GM23248 (cell line): ENCODE measurements at regions not wholly inside any gene's neighbourhood (a gene's known extent, or its start where the extent isn't known, plus 50 kb on each side); places are given as distances from the start of the nearest gene placed in this dataset.

Source experiments
- DNase-seq: peaks from one replicate; pipeline ENCODE4 v3.0.0-alpha.2; 2015
- H2AFZ ChIP-seq: fragments of 200-600 bp; sonication (generic); 2 replicates; pipeline ENCODE4 v1.6.1; 2016; ENCODE audit warnings: antibody characterized with exemption
- H3F3A ChIP-seq: fragments of 200-600 bp; sonication (generic); 2 replicates; pipeline ENCODE4 v1.6.1; 2016; ENCODE audit warnings: mild to moderate bottlenecking, antibody characterized with exemption, mixed run types; ENCODE audit not compliant: insufficient read depth
- H3K27ac ChIP-seq: fragments of 200-600 bp; sonication (generic); 2 replicates; pipeline ENCODE4 v1.5.1; 2016; ENCODE audit warnings: mild to moderate bottlenecking
- H3K27me3 ChIP-seq: fragments of 200-600 bp; sonication (generic); replicated peaks from 2 replicates; pipeline ENCODE4 v1.6.1; 2016; ENCODE audit warnings: mild to moderate bottlenecking; ENCODE audit not compliant: insufficient read depth
- H3K36me3 ChIP-seq: fragments of 200-600 bp; sonication (generic); 2 replicates; pipeline ENCODE4 v1.6.1; 2016; ENCODE audit warnings: low read depth, mild to moderate bottlenecking
- H3K4me1 ChIP-seq: fragments of 200-600 bp; sonication (generic); 2 replicates; pipeline ENCODE4 v1.6.1; 2016; ENCODE audit warnings: mild to moderate bottlenecking; ENCODE audit not compliant: insufficient read depth
- H3K4me2 ChIP-seq: fragments of 200-600 bp; sonication (generic); one replicate; pipeline ENCODE4 v1.6.1; 2016; ENCODE audit warnings: mild to moderate bottlenecking; ENCODE audit not compliant: unreplicated experiment
- H3K4me3 ChIP-seq: fragments of 200-600 bp; sonication (generic); 2 replicates; pipeline ENCODE4 v1.5.1; 2016; ENCODE audit warnings: mild to moderate bottlenecking
- H3K79me2 ChIP-seq: fragments of 200-600 bp; sonication (generic); 2 replicates; pipeline ENCODE4 v1.6.1; 2016; ENCODE audit warnings: mild to moderate bottlenecking; ENCODE audit not compliant: insufficient read depth
- H3K9ac ChIP-seq: fragments of 200-600 bp; sonication (generic); 2 replicates; pipeline ENCODE4 v1.6.1; 2016; ENCODE audit warnings: mild to moderate bottlenecking
- H3K9me2 ChIP-seq: fragments of 200-600 bp; sonication (generic); 2 replicates; pipeline ENCODE4 v1.6.1; 2016; ENCODE audit warnings: mixed run types, mild to moderate bottlenecking, moderate library complexity; ENCODE audit not compliant: insufficient read depth
- H3K9me3 ChIP-seq: fragments of 200-600 bp; sonication (generic); one replicate; pipeline ENCODE4 v1.6.1; 2017; ENCODE audit warnings: low read depth
- H4K20me1 ChIP-seq: fragments of 200-600 bp; sonication (generic); 2 replicates; pipeline ENCODE4 v1.6.0; 2016; ENCODE audit not compliant: insufficient read depth
- EZH2 ChIP-seq: fragments of 200-600 bp; sonication (generic); IDR thresholded peaks from 2 replicates; pipeline ENCODE4 v1.6.1; 2018; ENCODE audit warnings: antibody characterized with exemption, mild to moderate bottlenecking; ENCODE audit not compliant: insufficient read depth, poor library complexity, severe bottlenecking
- EZH2phosphoT487 ChIP-seq: fragments of 200-600 bp; sonication (generic); IDR thresholded peaks from 2 replicates; pipeline ENCODE4 v1.6.1; 2018; ENCODE audit warnings: antibody characterized with exemption, moderate library complexity, mild to moderate bottlenecking, low read depth; ENCODE audit not compliant: insufficient read depth
- WGBS, 2 experiments: methylation state at CpG; one replicate each; pipeline ENCODE4 v1.1.6; 2015 to 2017; ENCODE audit warnings: low lambda C conversion rate in 2 of 2, low coverage in 1 of 2; ENCODE audit errors: missing lambda C conversion rate in 2 of 2; 5-methylcytosine and 5-hydroxymethylcytosine counted together
- in situ Hi-C: fragments of 300-500 bp; cut with MboI; formaldehyde crosslinking; loops from 2 replicates; pipeline ENCODE4 v1.15.0; 2020

DNA sequence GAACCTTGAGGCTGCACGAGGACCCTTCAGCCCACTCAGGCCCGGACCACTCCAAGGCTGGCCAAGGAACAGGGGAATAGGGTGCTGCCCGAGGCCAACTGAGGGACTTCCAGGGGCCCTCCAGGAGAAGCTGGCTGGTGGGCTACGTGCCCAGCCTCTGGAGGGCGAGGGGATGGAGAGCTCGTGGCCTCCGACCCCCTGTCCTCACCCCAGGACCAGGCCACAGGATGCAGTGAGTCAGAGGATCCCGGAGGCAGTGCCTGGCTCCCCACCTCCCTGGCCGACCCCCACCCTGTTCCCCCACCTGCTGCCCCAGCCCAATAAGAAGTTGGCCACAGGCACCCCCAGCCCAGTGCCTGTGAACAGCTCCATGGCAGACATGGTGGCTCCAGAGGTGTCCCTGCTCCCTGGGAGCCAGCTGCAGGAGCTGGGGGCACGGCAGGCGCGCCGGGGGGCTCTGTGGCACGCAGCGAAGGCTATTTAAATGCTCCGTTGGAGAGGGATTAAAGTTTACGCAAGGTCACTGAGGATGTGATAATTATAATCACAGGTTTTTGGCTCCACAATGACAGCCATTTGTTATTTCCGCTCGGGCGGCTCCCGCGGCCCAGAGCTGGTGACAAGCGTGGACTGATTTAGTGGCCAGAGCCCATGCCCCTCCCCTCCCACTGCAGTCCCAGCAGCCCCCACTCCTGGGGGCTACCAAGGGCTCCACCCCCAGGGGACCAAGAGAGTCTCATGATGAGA is 95.7 kb upstream of the NKX1-1 start:
- in situ Hi-C loops: no loop called here
- Histone ChIP-seq H3K9ac (no peak overlapping the region), H3K4me3 (no peak overlapping the region), H3K36me3 (no peaks in the 10 kb centered on the region), H3K4me1 (no peaks in the 10 kb centered on the region), H4K20me1 (no peaks in the 10 kb centered on the region), H3K9me3 (no peaks in the 10 kb centered on the region), H3K79me2 (no peaks in the 10 kb centered on the region), H3K27me3 (0 out of 2 replicates have a peak, but pooled peaks cover 9% of the 10 kb centered on the region), H3K27ac (no peak overlapping the region), H3K4me2 (no peak overlapping the region), H2AFZ (no peak overlapping the region), H3K9me2 (no peaks in the 10 kb centered on the region), H3F3A (no peaks in the 10 kb centered on the region)
- TF ChIP-seq EZH2phosphoT487 (no peak), EZH2 (no peak)
- WGBS, 2 experiments: 38% methylated on average over 22 to 23 of the region's 23 CpGs
- DNase-seq: no peak

- H3K36me3 ChIP-seq: no peaks in the 10 kb centered on the region
- no peak for TF ChIP-seq EZH2phosphoT487
- no peak for TF ChIP-seq EZH2
- WGBS, 2 experiments: 52 to 55% methylated on average over 15 of the region's 15 CpGs
- no peaks in the 10 kb centered on the region for H3K79me2 ChIP-seq
- in situ Hi-C loops: no loop called here
- 0 out of 2 replicates have a peak, but pooled peaks cover 4% of the 10 kb centered on the region for H3K27me3 ChIP-seq
- no peak for DNase-seq
- H3K27ac ChIP-seq: no peak overlapping the region
- no peak overlapping the region for H2AFZ ChIP-seq
- no peak overlapping the region for H3K4me3 ChIP-seq
- no peaks in the 10 kb centered on the region for H3K4me1 ChIP-seq
- no peak overlapping the region for H3K4me2 ChIP-seq
- H3K9me2 ChIP-seq: no peaks in the 10 kb centered on the region
- no peak overlapping the region for H3K9ac ChIP-seq
- H3F3A ChIP-seq: no peaks in the 10 kb centered on the region
- no peaks in the 10 kb centered on the region for H3K9me3 ChIP-seq
- no peaks in the 10 kb centered on the region for H4K20me1 ChIP-seq
Measured at GRCh38 chr4:1500966-1501753, 94.9 kb upstream of the NKX1-1 start.

DNA sequence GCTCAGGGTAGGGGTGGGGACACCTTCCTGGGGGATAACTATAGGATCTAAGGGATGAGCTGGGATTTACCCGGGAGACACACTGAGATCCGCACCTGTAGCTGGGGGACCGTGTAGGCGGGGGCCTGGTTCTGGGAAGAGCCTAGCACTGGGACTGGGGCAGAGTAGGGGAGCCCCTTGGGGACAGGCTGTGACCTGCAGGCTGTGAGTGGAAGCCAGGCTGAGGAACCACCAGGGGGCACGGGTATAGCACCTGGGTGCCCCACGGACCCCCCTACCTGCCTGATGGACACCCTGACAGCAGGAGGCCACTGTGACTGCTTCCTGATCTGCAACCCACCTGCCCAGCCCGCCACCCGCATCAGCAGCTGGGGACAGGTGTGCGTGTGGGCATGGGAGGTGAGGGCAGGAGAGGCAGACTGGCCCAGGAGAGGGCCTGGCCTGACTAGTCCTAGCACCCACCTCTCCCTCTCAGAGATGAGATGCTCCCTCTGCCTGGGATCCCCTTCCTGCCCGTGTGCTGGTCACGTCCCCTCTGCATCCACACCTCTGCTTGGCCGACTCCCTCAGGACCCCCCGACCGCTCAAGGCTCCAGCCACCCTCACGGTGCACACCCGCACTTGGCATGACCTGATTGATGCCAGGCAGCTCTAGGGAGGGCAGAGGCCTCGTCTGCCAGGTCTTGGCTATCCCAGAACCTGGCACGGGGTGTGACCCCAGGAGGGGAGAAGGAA is 94.2 kb upstream of the NKX1-1 start:
- no peak overlapping the region for H3K4me2 ChIP-seq

DNA sequence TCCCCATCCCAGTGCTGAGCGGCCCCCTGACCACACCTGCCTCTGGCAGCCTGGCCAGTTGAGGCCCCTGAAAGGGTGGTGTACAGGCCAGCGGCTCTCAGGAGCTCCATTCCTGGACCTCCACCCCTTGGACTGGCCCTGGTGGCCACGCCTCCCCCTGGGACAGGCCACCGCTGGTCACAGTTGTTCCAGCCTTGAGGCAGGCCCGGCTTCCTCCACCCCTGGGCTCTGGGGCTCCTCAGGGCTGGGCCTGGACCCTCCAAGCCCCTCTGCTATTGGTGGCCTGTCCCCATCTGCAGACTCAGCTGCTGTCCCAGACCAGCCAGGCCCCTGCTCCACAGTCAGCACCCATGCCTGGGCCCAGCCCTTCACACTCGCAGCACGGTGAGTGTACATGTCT is 93.2 kb upstream of the NKX1-1 start:
- no peaks in the 10 kb centered on the region for H3K9me3 ChIP-seq
- no peak overlapping the region for H3K4me2 ChIP-seq
- H3K27ac ChIP-seq: no peak overlapping the region
- no peaks in the 10 kb centered on the region for H3K4me1 ChIP-seq
- H2AFZ ChIP-seq: no peak overlapping the region
- DNase-seq: no peak
- H3K9me2 ChIP-seq: no peaks in the 10 kb centered on the region
- in situ Hi-C loops: no loop called here
- no peaks in the 10 kb centered on the region for H4K20me1 ChIP-seq
- 41 to 52% methylated on average over 7 of the region's 7 CpGs for WGBS, 2 experiments
- no peaks in the 10 kb centered on the region for H3K36me3 ChIP-seq
- H3K4me3 ChIP-seq: no peak overlapping the region
- no peaks in the 10 kb centered on the region for H3F3A ChIP-seq
- H3K27me3 ChIP-seq: 0 out of 2 replicates have a peak, but pooled peaks cover 4% of the 10 kb centered on the region
- TF ChIP-seq EZH2 (no peak), EZH2phosphoT487 (no peak)
- H3K79me2 ChIP-seq: no peaks in the 10 kb centered on the region
- H3K9ac ChIP-seq: no peak overlapping the region

More for the DNA sequence above, 94.2 kb upstream of the NKX1-1 start:
- Histone ChIP-seq H3K4me1 (no peaks in the 10 kb centered on the region), H3K79me2 (no peaks in the 10 kb centered on the region), H4K20me1 (no peaks in the 10 kb centered on the region), H3K9ac (no peak overlapping the region), H3K27ac (no peak overlapping the region), H3F3A (no peaks in the 10 kb centered on the region), H3K36me3 (no peaks in the 10 kb centered on the region), H3K4me3 (no peak overlapping the region), H3K27me3 (0 out of 2 replicates have a peak, but pooled peaks cover 4% of the 10 kb centered on the region), H3K9me2 (no peaks in the 10 kb centered on the region), H3K9me3 (no peaks in the 10 kb centered on the region), H2AFZ (no peak overlapping the region)
- 63 to 66% methylated on average over 17 to 18 of the region's 18 CpGs for WGBS, 2 experiments
- TF ChIP-seq EZH2phosphoT487 (no peak), EZH2 (no peak)
- in situ Hi-C loops: no loop called here
- no peak for DNase-seq
